SK-N-SH (cell line): ENCODE measurements at regions not wholly inside any gene's neighbourhood (a gene's known extent, or its start where the extent isn't known, plus 50 kb on each side); places are given as distances from the start of the nearest gene placed in this dataset.

Experiments used
- EP300 ChIP-seq, 2 experiments: IDR thresholded peaks; 2 replicates each; pipeline versions ENCODE4 v1.4.0 to v1.6.1; 2012; ENCODE audit warnings: borderline replicate concordance in 1 of 2, low read depth in 1 of 2, low read length in 1 of 2
- GABPA ChIP-seq: IDR thresholded peaks from 2 replicates; pipeline ENCODE4 v1.4.0; 2012; ENCODE audit warnings: low read depth, mild to moderate bottlenecking
- POLR2AphosphoS5 ChIP-seq: IDR thresholded peaks from 2 replicates; pipeline ENCODE4 v1.6.1; 2012; ENCODE audit warnings: low read depth, low read length
- RFX5 ChIP-seq: IDR thresholded peaks from 2 replicates; pipeline ENCODE4 v1.6.1; 2012; ENCODE audit warnings: mild to moderate bottlenecking, improper control_type of control experiment, low read length
- TCF12 ChIP-seq: IDR thresholded peaks from 2 replicates; pipeline ENCODE4 v1.4.0; 2012

- no peak for TF ChIP-seq RFX5
- TF ChIP-seq TCF12, result no peak
- no peak for TF ChIP-seq POLR2AphosphoS5
- TF ChIP-seq EP300 (IDR thresholded peaks at IDR 0.05; ENCODE audit: borderline replicate concordance in 1 of 2, low read depth in 1 of 2, low read length in 1 of 2), result no peak
- no peak for TF ChIP-seq GABPA
Observed at GRCh38 chr17:71667661-71668060, 453.2 kb upstream of the SOX9 start.
